ENCODE measurements at regions not wholly inside any gene's neighbourhood (a gene's known extent, or its start where the extent isn't known, plus 50 kb on each side); places are given as distances from the start of the nearest gene placed in this dataset.

DNA sequence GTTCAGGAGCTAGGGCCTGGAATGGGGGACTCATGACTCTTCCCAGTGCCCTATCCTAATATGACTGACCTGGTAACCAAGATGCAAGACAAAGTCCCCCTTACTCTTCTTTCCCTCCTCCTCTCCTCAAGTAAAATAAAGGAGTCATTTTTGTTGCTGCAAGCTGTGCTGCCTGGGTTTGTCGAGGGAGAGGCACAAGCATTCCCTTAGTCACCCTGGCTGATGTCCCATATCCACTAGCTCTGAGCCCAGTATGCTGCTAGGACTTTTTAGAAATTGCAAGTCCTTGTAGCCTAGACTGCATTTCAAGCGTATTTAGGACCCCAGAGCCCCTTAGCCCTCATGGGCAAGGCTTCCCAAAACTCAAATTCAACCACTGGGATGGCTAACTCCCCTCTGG, 338.5 kb upstream of the SETBP1 start:
- TF ChIP-seq POLR2AphosphoS5 (IDR thresholded peaks at IDR 0.05; ENCODE audit: low read depth, low read length) (no peak), TAF1 (IDR thresholded peaks at IDR 0.05; ENCODE audit: borderline replicate concordance, insufficient read depth, low read length) (no peak)
- TF ChIP-seq, protein P1, sequence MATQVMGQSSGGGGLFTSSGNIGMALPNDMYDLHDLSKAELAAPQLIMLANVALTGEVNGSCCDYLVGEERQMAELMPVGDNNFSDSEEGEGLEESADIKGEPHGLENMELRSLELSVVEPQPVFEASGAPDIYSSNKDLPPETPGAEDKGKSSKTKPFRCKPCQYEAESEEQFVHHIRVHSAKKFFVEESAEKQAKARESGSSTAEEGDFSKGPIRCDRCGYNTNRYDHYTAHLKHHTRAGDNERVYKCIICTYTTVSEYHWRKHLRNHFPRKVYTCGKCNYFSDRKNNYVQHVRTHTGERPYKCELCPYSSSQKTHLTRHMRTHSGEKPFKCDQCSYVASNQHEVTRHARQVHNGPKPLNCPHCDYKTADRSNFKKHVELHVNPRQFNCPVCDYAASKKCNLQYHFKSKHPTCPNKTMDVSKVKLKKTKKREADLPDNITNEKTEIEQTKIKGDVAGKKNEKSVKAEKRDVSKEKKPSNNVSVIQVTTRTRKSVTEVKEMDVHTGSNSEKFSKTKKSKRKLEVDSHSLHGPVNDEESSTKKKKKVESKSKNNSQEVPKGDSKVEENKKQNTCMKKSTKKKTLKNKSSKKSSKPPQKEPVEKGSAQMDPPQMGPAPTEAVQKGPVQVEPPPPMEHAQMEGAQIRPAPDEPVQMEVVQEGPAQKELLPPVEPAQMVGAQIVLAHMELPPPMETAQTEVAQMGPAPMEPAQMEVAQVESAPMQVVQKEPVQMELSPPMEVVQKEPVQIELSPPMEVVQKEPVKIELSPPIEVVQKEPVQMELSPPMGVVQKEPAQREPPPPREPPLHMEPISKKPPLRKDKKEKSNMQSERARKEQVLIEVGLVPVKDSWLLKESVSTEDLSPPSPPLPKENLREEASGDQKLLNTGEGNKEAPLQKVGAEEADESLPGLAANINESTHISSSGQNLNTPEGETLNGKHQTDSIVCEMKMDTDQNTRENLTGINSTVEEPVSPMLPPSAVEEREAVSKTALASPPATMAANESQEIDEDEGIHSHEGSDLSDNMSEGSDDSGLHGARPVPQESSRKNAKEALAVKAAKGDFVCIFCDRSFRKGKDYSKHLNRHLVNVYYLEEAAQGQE (IDR thresholded peaks at IDR 0.05; ENCODE audit: insufficient read depth in 1 of 2, low read depth in 2 of 2, low read length in 2 of 2): no peak

Measured in PFSK-1 (cell line).